ENCODE measurements at regions not wholly inside any gene's neighbourhood (a gene's known extent, or its start where the extent isn't known, plus 50 kb on each side); places are given as distances from the start of the nearest gene placed in this dataset.

DNA sequence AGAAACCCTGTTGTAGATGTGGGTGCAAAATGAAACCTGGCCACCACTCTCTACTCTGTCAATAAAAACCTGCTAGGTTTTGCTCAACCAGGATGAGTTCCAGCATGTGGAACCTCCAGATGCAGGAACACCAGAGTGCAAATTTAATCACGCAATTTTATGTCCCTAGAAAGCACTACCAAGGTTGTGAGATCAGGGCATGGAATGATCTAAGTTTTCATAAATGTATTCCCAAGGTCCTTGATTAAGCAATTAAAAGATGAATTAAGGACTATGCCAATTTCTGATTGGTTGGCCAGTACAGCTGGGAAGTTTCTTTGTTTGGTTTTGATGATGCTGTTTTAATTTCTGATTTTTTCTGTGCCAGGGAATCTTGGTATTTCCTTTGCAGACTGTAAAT lies 179.2 kb downstream of the KCNS3 start:
- intact Hi-C loops (cut with DNase I; ENCODE audit: low total_unique reads) = no loop called here
- no peak overlapping the region for H3K4me3 ChIP-seq
- DNase-seq (ENCODE audit: low spot score in 2 of 2) = no peak
- H3K4me1 ChIP-seq = no peaks in the 10 kb centered on the region
- no peaks in the 10 kb centered on the region for H3K9me3 ChIP-seq
- H3K27me3 ChIP-seq = peaks cover 0 to 3% of the 10 kb centered on the region in 2 donors
- H3K27ac ChIP-seq = no peak overlapping the region
- TF ChIP-seq POLR2AphosphoS5 (IDR thresholded peaks at IDR 0.05) = no peak
- TF ChIP-seq POLR2A (IDR thresholded peaks at IDR 0.05) = no peak
- TF ChIP-seq, protein P1, sequence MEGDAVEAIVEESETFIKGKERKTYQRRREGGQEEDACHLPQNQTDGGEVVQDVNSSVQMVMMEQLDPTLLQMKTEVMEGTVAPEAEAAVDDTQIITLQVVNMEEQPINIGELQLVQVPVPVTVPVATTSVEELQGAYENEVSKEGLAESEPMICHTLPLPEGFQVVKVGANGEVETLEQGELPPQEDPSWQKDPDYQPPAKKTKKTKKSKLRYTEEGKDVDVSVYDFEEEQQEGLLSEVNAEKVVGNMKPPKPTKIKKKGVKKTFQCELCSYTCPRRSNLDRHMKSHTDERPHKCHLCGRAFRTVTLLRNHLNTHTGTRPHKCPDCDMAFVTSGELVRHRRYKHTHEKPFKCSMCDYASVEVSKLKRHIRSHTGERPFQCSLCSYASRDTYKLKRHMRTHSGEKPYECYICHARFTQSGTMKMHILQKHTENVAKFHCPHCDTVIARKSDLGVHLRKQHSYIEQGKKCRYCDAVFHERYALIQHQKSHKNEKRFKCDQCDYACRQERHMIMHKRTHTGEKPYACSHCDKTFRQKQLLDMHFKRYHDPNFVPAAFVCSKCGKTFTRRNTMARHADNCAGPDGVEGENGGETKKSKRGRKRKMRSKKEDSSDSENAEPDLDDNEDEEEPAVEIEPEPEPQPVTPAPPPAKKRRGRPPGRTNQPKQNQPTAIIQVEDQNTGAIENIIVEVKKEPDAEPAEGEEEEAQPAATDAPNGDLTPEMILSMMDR (IDR thresholded peaks at IDR 0.05) = no peak
- no peaks in the 10 kb centered on the region for H3K36me3 ChIP-seq

DNA sequence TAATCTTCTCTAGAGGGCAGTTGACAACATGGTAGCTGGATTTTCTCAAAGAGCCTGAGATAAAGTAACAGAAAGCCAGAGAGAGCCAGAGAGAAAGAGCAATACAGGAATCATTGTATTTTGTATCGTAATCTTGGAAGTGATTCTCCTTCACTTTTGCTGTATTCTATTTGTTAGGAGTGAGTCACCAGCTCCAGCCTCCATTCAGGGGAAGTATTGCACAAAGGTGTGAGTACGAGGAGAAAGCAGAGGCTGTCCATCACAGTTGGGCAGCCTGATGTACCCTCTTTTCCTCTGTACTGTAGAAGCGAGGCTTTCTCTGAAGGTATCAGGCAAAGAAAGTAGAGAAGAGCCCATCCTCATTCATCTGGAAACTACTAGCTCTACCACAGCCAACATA lies 176.8 kb downstream of the KCNS3 start:
- Histone ChIP-seq H3K36me3 (no peaks in the 10 kb centered on the region), H3K4me1 (no peaks in the 10 kb centered on the region), H3K27me3 (peaks cover 0 to 3% of the 10 kb centered on the region in 2 donors), H3K27ac (no peak overlapping the region), H3K9me3 (no peaks in the 10 kb centered on the region), H3K4me3 (no peak overlapping the region)
- no peak for DNase-seq (ENCODE audit: low spot score in 2 of 2)
- intact Hi-C loops (cut with DNase I; ENCODE audit: low total_unique reads) = no loop called here
- TF ChIP-seq POLR2A (IDR thresholded peaks at IDR 0.05) (no peak), POLR2AphosphoS5 (IDR thresholded peaks at IDR 0.05) (no peak)
- TF ChIP-seq, protein P1 (IDR thresholded peaks at IDR 0.05) = no peak

DNA sequence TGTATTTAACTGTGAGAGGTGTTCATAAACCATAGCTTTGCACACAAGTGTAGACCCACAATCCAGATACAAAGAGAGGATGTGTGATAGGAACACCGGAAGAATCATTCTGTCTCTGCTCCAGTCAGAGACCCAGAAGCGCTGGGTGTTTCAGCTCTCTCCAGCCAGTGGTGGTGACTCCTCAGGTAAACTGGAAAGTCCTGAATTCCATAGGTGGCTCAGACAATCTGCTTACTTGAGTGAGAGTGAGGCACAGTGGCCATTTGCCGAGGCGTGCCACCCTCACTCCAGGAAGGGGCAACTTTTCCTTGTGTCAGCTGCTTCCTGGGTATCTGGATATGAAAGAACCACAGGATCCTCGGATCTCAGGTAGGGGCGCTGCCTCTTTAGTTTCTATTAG lies 171.5 kb downstream of the KCNS3 start:
- TF ChIP-seq POLR2AphosphoS5 (IDR thresholded peaks at IDR 0.05) (no peak), POLR2A (IDR thresholded peaks at IDR 0.05) (no peak)
- TF ChIP-seq, protein P1 (IDR thresholded peaks at IDR 0.05) = no peak
- Histone ChIP-seq H3K27me3 (peaks cover 0 to 3% of the 10 kb centered on the region in 2 donors), H3K4me3 (no peak overlapping the region), H3K4me1 (no peaks in the 10 kb centered on the region), H3K27ac (no peak overlapping the region), H3K36me3 (no peaks in the 10 kb centered on the region), H3K9me3 (no peaks in the 10 kb centered on the region)
- intact Hi-C loops (cut with DNase I; ENCODE audit: low total_unique reads) = no loop called here
- no peak for DNase-seq (ENCODE audit: low spot score in 2 of 2)

DNA sequence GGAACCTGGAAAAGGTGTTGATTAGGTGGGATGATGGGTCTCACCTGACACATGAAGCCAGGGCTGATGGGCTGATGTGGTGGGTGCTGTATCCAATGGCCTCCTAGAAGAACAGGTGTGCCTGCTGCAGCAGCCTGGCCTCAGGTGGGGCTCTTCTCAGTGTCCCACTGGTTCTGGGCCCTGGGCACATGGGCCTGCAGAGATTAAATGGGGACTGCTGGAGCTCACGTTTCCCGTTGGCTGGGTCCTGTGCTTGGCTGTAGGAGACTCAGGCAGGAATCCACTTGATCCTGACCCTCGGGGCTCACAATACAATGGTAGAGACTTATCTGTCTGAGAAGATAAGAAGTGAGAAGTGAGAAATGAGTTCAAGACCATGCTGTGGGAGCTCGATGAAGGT lies 170.9 kb downstream of the KCNS3 start:
- no peak for DNase-seq (ENCODE audit: low spot score in 2 of 2)
- Histone ChIP-seq H3K4me3 (no peak overlapping the region), H3K27me3 (peaks cover 0 to 3% of the 10 kb centered on the region in 2 donors), H3K36me3 (no peaks in the 10 kb centered on the region), H3K9me3 (no peaks in the 10 kb centered on the region), H3K27ac (no peak overlapping the region), H3K4me1 (no peaks in the 10 kb centered on the region)
- intact Hi-C loops (cut with DNase I; ENCODE audit: low total_unique reads) = no loop called here
- TF ChIP-seq POLR2A (IDR thresholded peaks at IDR 0.05) (no peak), POLR2AphosphoS5 (IDR thresholded peaks at IDR 0.05) (no peak)
- TF ChIP-seq, protein P1 (IDR thresholded peaks at IDR 0.05) = no peak

DNA sequence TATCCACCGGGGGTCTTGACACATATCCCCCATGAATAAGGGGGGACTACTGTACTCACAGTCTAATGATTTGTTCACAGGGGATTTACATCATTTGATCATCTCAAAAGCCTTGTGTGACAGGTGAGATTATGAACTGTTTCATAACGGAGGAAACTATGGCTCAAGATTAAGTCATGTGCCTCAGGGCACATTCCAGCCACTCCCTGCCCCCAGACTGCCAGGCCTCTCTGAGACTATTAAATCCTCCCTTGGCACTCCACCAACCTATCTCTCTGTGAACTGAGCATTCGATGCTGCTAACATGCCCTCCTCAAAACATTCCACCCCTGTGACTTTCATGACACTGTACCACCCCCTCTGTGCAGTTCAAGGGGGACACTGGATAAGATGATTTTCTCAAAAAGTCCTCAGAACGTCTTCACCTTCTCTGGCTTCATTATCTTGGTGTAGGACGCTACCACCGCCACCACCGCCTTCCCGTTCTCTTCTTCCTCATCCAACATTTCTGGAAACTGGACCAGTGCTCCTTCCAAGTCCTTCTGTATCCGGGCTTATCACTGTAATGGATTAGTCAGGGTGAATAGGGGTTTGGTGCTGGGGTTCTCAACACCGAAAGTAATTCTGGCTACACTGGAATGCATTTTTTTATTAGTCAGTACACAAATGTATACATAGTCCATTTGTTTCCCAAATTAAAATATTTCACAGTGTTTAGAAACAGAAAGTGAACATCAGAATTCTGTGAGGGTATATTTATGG lies 169.6 kb downstream of the KCNS3 start:
- H3K36me3 ChIP-seq = no peaks in the 10 kb centered on the region
- no peaks in the 10 kb centered on the region for H3K4me1 ChIP-seq
- no peak overlapping the region for H3K4me3 ChIP-seq
- no peaks in the 10 kb centered on the region for H3K9me3 ChIP-seq
- no peak for TF ChIP-seq POLR2AphosphoS5 (IDR thresholded peaks at IDR 0.05)
- TF ChIP-seq, protein P1 (IDR thresholded peaks at IDR 0.05) = no peak
- DNase-seq (ENCODE audit: low spot score in 2 of 2) = peak in 1 of 2 donors; percentile 54
- intact Hi-C loops (cut with DNase I; ENCODE audit: low total_unique reads) = no loop called here
- H3K27ac ChIP-seq = no peak overlapping the region
- H3K27me3 ChIP-seq = peaks cover 0 to 3% of the 10 kb centered on the region in 2 donors

Measured in breast epithelium (tissue), 4 donors.